HG02759 (cell line): ENCODE measurements at regions not wholly inside any gene's neighbourhood (a gene's known extent, or its start where the extent isn't known, plus 50 kb on each side); places are given as distances from the start of the nearest gene placed in this dataset.

Source experiments
- ATAC-seq: cut with Tn5 transposase; IDR thresholded peaks from one replicate; pipeline ENCODE4 v1.9.1; 2021; ENCODE audit warnings: mild to moderate bottlenecking, moderate library complexity; ENCODE audit not compliant: unreplicated experiment

DNA sequence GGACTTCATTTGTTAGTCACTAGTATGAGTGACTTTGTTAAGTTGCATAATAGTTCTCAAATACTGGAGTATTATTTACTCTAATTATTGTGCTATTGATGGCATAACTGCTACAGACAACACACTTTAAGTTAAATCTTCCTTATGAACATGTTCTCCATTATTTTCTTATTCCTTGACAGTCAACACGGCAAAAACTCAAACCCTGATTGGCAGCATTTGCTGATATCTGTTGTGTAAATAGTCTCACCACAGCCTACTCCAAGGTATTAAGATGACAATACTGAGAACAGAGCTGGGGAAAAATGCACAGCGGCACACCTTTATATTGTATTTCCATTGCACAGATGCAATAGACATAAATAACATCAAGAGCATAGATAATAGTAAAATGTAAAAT is 568.0 kb upstream of the AADAT start:
- no peak for ATAC-seq

GRCh38 chr4:170656506-170656905 is 566.8 kb upstream of the AADAT start:
- no peak for ATAC-seq

- no peak for ATAC-seq
Measured at GRCh38 chr4:170652571-170652970, 562.8 kb upstream of the AADAT start.

DNA sequence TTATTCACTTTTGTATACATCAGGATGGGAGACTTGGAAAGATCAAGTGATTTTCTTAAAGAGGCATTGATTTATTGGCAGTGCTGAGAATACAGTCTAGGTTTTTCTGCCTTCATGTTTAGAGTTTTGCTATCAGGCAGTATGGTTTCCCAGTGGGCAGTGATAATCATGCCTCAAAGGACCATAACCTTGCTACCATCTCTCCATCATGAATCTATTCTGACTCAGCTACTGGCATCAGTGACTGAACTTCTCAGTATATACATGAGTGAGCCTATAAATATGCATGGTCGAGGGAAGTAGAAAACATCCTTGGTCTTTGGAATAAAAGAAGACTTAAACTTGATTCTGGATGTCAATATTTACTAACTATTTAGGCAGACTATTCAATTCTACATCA is 562.0 kb upstream of the AADAT start:
- no peak for ATAC-seq

DNA sequence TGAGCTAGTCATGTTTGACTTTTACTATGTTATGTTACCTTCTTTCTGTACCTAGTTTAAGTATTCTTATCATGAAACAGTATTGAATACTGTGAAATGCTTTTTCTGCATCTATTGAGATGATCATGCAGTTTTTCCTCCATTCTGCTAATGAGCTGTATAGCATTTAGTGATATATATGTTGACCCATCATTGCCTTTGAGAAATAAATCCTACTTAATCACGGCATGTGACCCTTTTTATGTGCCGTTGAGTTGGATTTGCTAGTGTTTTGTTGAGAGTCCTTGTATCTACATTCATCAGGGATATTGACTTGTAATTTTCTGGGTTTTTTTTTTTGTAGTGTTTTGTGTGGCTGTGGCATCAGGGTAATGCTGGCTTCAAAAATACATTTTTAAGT is 537.7 kb upstream of the AADAT start:
- ATAC-seq, result no peak

DNA sequence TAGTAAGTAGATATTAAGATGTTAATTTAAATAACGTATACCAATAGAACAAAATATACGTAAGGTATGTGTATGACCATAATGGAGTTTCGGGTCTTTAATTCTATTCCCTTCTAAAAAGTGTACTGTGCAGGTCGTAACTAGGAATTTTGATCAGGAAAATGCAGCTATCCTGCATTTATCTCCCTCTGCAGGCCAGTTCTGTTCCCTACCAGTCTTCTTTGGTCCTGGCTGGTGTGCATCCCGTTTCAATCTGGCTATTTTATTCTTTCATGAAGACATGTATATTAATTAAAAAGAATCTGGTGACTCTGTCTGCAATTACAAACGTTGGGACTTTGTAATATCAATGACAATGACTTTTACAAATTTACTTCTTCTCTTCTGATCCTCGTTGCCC is 534.1 kb upstream of the AADAT start:
- no peak for ATAC-seq

GRCh38 chr4:170610434-170610833 is 520.7 kb upstream of the AADAT start:
- ATAC-seq, result no peak

GRCh38 chr4:170599894-170600293 is 510.1 kb upstream of the AADAT start:
- no peak for ATAC-seq

DNA sequence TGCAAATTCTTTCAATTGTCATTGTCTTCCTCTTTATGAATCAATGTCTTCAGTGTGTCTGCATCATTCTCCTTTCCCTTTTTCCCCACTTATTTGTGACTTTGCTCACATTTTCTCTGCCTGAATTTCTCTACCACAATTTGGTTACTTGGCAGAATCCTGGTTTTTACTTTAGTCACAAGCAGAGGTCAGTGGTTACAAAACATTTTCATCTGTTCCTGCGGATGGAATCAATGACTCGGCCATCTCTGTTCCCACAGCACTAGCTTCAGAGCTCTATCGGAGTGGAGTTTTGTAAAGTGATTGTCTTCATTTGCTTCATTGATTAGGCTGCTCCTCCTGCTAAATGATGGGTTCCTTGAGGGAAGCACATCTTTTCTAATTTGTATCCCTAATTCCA is 501.3 kb upstream of the AADAT start:
- ATAC-seq, result no peak

DNA sequence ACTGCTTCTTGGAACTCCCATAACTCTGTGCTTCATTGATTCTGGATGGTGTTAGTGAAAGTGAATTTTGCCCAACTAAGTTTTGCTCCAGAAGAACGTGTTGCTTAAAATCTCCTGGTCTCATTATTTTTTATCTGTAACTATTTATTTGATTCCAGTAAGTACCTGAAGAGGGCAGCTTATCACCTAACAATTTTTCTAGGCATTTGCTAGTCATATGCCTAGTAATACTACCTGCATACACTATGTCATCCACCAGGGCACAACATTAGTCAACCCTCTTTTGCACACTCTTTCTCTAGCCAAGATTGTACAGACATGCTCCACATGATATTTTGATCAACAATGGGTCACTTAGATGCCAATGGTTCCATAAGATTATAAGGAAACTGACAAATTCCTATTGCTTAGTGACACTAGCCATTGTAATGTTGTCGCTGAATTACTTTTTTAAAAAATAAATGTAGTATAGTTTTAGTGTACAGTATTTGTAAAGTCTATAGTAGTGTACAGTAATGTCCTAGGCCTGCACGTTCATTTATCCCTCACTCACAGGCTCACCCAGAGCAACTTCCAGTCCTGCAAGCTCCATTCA is 499.9 kb upstream of the AADAT start:
- ATAC-seq, result peak; percentile 88

DNA sequence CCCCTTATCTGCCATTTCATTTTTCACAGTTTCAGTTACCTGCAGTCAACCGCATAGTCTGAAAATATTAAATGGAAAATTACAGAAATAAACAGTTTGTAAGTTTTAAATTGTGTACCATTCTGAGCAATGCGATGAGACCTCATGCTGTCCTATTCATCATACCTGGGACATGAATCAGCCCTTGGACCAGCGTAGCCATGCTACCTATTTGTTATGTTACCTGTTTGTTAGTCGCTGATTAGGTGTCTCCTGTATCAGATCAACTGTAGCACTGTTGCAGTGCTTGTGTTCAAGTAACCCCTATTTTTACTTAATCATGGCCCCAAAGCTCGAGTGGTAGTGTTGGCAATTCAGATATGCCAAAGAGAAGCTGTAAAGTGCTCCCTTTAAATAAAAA is 492.2 kb upstream of the AADAT start:
- no peak for ATAC-seq

GRCh38 chr4:170581322-170581721 is 491.6 kb upstream of the AADAT start:
- no peak for ATAC-seq

DNA sequence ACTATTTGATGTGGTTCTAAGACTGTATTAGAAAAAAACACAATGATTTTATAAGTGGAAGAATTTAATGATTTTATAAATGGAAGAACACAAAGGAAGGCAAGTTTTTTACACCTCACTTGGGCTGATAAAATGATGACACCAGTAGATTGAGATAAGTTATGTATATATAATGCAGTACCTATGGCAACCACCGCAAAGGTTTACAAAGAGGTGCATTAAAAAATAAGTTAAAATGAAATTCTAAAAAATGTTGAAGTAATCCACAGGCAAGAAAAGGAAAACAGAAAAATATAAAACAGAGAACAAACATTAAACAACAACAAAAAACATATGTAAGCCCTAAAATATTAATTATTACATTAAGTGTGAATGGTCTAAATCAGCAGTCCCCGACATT is 490.9 kb upstream of the AADAT start:
- ATAC-seq, result no peak

GRCh38 chr4:170538821-170539473 is 449.2 kb upstream of the AADAT start:
- no peak for ATAC-seq

DNA sequence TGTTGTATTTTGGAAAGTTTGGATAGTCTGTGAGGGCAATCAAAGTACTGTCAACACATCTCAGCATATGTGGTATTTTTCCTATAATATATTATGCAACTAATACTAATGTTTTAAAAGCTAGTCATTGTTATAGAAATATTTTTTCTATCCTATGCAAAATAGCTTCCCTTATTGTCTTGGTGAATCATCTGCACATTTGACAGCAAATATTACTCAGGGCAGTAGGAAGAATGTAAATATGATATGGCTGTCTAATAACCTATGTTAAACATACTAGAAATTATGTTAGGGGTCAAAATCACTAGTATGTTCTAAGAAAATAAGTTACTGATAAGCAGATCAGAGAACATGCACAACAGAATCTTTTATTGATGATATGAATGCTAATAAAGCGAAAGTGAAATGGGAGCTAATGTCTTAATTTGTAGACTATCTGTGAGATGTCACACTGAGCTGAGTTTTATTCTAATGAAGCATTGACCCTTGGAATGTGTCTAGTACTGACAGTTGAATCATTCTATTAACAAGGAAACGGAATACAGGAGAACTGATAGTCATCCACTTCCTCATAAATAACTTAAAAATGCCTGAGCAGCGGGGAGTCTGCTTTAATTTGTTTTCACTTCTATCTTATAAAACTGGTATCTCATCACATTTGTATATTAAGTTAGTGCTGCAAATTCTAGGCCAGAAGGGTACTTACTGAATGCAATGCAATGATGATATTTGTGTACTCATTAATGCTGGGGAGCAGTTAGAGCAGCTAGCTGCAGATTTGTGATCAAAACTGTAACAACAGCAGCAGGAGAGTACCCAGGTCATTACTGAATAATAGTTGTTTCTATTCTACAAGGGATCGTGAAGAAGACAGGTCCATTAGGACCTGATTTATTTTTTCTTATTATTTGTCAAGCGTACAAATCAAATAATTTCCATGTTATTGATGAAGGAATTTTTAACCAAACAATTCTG is 440.3 kb upstream of the AADAT start:
- no peak for ATAC-seq

GRCh38 chr4:170526471-170526870 is 436.7 kb upstream of the AADAT start:
- ATAC-seq, result no peak

GRCh38 chr4:170522427-170522970 is 432.7 kb upstream of the AADAT start:
- no peak for ATAC-seq

GRCh38 chr4:170497689-170498088 is 407.9 kb upstream of the AADAT start:
- peak; percentile 28 for ATAC-seq

GRCh38 chr4:170497112-170497511 is 407.4 kb upstream of the AADAT start:
- ATAC-seq, result peak; percentile 47

GRCh38 chr4:170491981-170492380 is 402.2 kb upstream of the AADAT start:
- ATAC-seq, result no peak

- ATAC-seq, result no peak
Measured at GRCh38 chr4:170476351-170476750, 386.6 kb upstream of the AADAT start.

GRCh38 chr4:170465429-170465828 is 375.7 kb upstream of the AADAT start:
- ATAC-seq, result no peak
